ENCODE measurements at regions not wholly inside any gene's neighbourhood (a gene's known extent, or its start where the extent isn't known, plus 50 kb on each side); places are given as distances from the start of the nearest gene placed in this dataset.

DNA sequence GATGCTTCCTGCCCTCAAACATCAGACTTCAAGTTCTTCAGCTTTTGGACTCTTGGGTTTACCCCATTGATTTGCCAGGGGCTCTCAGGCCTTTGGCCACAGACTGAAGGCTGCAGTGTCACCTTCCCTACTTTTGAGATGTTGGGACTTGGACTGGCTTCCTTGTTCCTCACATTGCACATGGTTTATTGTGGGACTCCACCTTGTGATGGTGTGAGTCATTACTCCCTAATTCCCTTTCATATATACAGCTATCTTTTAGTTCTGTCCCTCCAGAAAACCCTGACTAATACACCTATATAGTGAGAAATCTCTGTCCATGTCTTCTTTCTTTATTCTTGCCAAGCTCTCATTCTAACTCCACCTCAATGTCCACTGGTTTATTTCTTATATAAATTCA lies 736.9 kb upstream of the HS3ST1 start:
- Histone ChIP-seq H3K27me3 (no peaks in the 10 kb centered on the region), H3K4me1 (no peaks in the 10 kb centered on the region), H3K27ac (no peak overlapping the region), H3K36me3 (no peaks in the 10 kb centered on the region), H3K9me3 (peaks cover 9% of the 10 kb centered on the region), H3K4me3 (no peak overlapping the region)
- TF ChIP-seq POLR2A (IDR thresholded peaks at IDR 0.05) (no peak), POLR2AphosphoS5 (IDR thresholded peaks at IDR 0.05) (no peak), EP300 (IDR thresholded peaks at IDR 0.05) (no peak)
- TF ChIP-seq, protein P1, sequence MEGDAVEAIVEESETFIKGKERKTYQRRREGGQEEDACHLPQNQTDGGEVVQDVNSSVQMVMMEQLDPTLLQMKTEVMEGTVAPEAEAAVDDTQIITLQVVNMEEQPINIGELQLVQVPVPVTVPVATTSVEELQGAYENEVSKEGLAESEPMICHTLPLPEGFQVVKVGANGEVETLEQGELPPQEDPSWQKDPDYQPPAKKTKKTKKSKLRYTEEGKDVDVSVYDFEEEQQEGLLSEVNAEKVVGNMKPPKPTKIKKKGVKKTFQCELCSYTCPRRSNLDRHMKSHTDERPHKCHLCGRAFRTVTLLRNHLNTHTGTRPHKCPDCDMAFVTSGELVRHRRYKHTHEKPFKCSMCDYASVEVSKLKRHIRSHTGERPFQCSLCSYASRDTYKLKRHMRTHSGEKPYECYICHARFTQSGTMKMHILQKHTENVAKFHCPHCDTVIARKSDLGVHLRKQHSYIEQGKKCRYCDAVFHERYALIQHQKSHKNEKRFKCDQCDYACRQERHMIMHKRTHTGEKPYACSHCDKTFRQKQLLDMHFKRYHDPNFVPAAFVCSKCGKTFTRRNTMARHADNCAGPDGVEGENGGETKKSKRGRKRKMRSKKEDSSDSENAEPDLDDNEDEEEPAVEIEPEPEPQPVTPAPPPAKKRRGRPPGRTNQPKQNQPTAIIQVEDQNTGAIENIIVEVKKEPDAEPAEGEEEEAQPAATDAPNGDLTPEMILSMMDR (IDR thresholded peaks at IDR 0.05) = no peak
- DNase-seq (ENCODE audit: low spot score in 2 of 2) = no peak

DNA sequence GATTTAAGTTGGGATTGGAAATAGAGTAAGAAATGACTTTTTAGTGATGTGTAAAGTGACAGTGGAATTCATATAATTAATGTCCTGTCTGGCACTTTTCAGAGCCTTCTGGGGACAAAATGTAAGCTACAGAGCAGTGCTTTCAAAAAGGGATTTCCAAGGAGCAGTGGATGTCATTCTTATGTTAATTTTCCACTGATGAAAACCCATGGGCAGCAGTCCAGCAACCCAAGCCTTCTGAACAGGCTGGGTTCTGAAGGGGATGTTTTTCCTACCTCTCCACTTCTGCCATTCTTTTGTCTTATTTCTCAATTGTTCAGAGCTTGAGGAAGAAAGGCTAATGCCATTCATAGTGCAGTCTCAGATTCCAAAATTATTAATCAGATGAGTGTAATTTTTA lies 717.6 kb upstream of the HS3ST1 start:
- H3K4me1 ChIP-seq = no peaks in the 10 kb centered on the region
- no peaks in the 10 kb centered on the region for H3K36me3 ChIP-seq
- H3K9me3 ChIP-seq = no peaks in the 10 kb centered on the region
- H3K27ac ChIP-seq = no peak overlapping the region
- DNase-seq (ENCODE audit: low spot score in 2 of 2) = no peak
- H3K4me3 ChIP-seq = no peak overlapping the region
- no peaks in the 10 kb centered on the region for H3K27me3 ChIP-seq
- TF ChIP-seq POLR2A (IDR thresholded peaks at IDR 0.05) (no peak), POLR2AphosphoS5 (IDR thresholded peaks at IDR 0.05) (no peak), EP300 (IDR thresholded peaks at IDR 0.05) (no peak)
- TF ChIP-seq, protein P1 (IDR thresholded peaks at IDR 0.05) = no peak

DNA sequence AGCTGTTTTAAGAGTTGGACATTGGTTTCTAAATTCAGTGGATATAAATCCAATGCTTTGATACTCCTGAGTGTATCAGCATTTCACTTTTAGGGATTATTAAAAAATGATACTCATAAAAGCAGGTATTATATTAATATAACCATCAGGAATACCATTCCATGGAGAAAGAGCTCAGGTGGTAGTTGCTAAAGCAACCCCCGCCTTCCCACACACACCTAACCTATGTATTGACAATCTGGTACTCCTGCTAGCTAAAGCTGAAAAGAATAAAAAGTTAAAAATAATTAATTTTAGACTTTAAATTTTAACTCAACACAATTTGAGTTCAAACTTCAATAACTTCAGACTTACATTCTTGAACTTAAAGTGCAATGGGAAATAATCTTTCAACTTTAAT lies 717.1 kb upstream of the HS3ST1 start:
- DNase-seq (ENCODE audit: low spot score in 2 of 2) = no peak
- H3K36me3 ChIP-seq = no peaks in the 10 kb centered on the region
- no peak overlapping the region for H3K4me3 ChIP-seq
- H3K9me3 ChIP-seq = no peaks in the 10 kb centered on the region
- no peaks in the 10 kb centered on the region for H3K27me3 ChIP-seq
- TF ChIP-seq, protein P1 (IDR thresholded peaks at IDR 0.05) = no peak
- TF ChIP-seq EP300 (IDR thresholded peaks at IDR 0.05) (no peak), POLR2AphosphoS5 (IDR thresholded peaks at IDR 0.05) (no peak), POLR2A (IDR thresholded peaks at IDR 0.05) (no peak)
- WGBS = 83% methylated on average over 1 of the region's 1 CpG
- H3K27ac ChIP-seq = no peak overlapping the region
- no peaks in the 10 kb centered on the region for H3K4me1 ChIP-seq

DNA sequence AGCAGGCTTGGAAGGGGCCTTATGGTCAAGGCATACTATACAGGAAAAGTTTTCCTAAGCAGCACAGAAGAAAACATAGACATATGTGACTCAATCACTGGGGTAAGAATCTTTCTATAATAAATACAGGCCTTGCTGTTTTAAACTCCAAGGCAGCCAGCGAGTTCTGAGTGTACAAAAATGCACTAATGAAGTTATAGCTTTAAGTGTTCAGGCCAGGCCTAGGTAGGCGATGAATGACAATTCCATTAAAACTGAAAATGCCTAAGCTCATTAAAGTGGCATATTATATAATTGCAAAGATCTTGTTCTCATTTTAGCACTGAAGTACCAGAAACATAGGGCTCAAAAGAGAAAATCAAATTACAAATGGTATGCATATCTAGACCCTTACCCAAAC lies 716.4 kb upstream of the HS3ST1 start:
- H3K27ac ChIP-seq = no peak overlapping the region
- H3K27me3 ChIP-seq = no peaks in the 10 kb centered on the region
- no peak overlapping the region for H3K4me3 ChIP-seq
- 81% methylated on average over 2 of the region's 2 CpGs for WGBS
- H3K9me3 ChIP-seq = no peaks in the 10 kb centered on the region
- no peak for DNase-seq (ENCODE audit: low spot score in 2 of 2)
- H3K4me1 ChIP-seq = no peaks in the 10 kb centered on the region
- no peak for TF ChIP-seq POLR2A (IDR thresholded peaks at IDR 0.05)
- no peaks in the 10 kb centered on the region for H3K36me3 ChIP-seq

DNA sequence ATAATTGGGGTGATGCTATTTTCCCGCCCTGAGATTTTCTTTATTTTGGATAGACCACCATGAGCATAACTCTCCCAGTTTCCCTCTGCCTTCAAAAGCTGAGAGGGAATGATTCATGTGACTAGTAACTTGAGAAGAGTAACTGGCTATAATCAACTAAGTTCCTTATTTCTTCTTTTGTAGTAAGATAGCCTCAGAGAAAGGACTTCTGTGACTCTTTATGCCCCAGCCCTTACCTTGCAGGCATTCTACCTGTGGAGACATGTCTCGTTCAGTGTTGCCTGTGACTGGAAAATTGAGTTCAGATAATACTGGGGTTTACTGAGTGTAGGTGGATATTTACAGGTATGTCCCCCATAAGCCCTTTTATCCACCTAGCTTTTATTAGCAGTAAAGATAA lies 715.4 kb upstream of the HS3ST1 start:
- no peak for TF ChIP-seq POLR2AphosphoS5 (IDR thresholded peaks at IDR 0.05)
- TF ChIP-seq, protein P1 (IDR thresholded peaks at IDR 0.05) = no peak
- no peak for TF ChIP-seq POLR2A (IDR thresholded peaks at IDR 0.05)
- no peak for TF ChIP-seq EP300 (IDR thresholded peaks at IDR 0.05)
- Histone ChIP-seq H3K27ac (no peak overlapping the region), H3K36me3 (no peaks in the 10 kb centered on the region), H3K4me3 (no peak overlapping the region), H3K27me3 (no peaks in the 10 kb centered on the region), H3K9me3 (no peaks in the 10 kb centered on the region), H3K4me1 (no peaks in the 10 kb centered on the region)
- 59% methylated on average over 2 of the region's 2 CpGs for WGBS
- DNase-seq (ENCODE audit: low spot score in 2 of 2) = no peak

DNA sequence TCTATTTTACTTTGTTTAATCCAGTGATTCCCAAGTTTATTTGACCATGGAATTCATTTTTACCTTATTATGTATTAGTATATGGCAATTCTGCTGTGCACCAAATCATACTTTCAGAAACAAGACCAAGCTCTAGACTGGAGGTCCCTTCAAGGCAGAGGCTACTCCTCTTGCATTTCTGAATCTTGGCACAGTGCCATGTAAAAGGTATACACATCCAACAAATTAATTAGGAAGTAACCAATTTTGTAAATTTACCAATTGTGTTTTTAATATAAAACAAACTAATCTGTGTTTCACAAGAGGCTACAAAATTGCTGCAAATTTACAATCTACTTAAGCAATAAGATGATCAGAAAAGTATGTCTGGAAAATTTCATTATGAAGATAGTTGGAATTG lies 712.2 kb upstream of the HS3ST1 start:
- Histone ChIP-seq H3K4me3 (no peak overlapping the region), H3K27ac (no peak overlapping the region), H3K4me1 (no peaks in the 10 kb centered on the region), H3K27me3 (no peaks in the 10 kb centered on the region), H3K36me3 (no peaks in the 10 kb centered on the region), H3K9me3 (no peaks in the 10 kb centered on the region)
- TF ChIP-seq, protein P1 (IDR thresholded peaks at IDR 0.05) = no peak
- TF ChIP-seq EP300 (IDR thresholded peaks at IDR 0.05) (no peak), POLR2AphosphoS5 (IDR thresholded peaks at IDR 0.05) (no peak), POLR2A (IDR thresholded peaks at IDR 0.05) (no peak)
- DNase-seq (ENCODE audit: low spot score in 2 of 2) = no peak
